ENCODE measurements at regions not wholly inside any gene's neighbourhood (a gene's known extent, or its start where the extent isn't known, plus 50 kb on each side); places are given as distances from the start of the nearest gene placed in this dataset.

GRCh38 chr16:87028481-87029320, 288.5 kb downstream of the C16orf95 start:
- intact Hi-C loops (cut with DNase I): no loop called here
- H3K4me3 ChIP-seq: no peak overlapping the region
- no peak for DNase-seq
- TF ChIP-seq CTCF (IDR thresholded peaks at IDR 0.05): no peak
- no peak overlapping the region for H3K27ac ChIP-seq
- no peaks in the 10 kb centered on the region for H3K36me3 ChIP-seq
- peaks cover 0 to 40% of the 10 kb centered on the region in 2 donors for H3K27me3 ChIP-seq
- ATAC-seq: no peak
- no peaks in the 10 kb centered on the region for H3K4me1 ChIP-seq
- H3K9me3 ChIP-seq: no peaks in the 10 kb centered on the region

- no peak for ATAC-seq
Measured at GRCh38 chr16:87032554-87032953, 284.6 kb downstream of the C16orf95 start.

GRCh38 chr16:87033021-87033471, 284.1 kb downstream of the C16orf95 start:
- TF ChIP-seq CTCF (IDR thresholded peaks at IDR 0.05): no peak
- DNase-seq (no peak), ATAC-seq (no peak)
- Histone ChIP-seq H3K4me3 (no peak overlapping the region), H3K27me3 (peaks cover 0 to 31% of the 10 kb centered on the region in 2 donors), H3K4me1 (no peaks in the 10 kb centered on the region), H3K9me3 (no peaks in the 10 kb centered on the region), H3K27ac (no peak overlapping the region), H3K36me3 (no peaks in the 10 kb centered on the region)
- intact Hi-C loops (cut with DNase I): no loop called here

More at GRCh38 chr16:87032554-87032953, 284.6 kb downstream of the C16orf95 start:
- Histone ChIP-seq H3K27ac (no peak overlapping the region), H3K27me3 (peaks cover 0 to 36% of the 10 kb centered on the region in 2 donors), H3K36me3 (no peaks in the 10 kb centered on the region), H3K4me3 (no peak overlapping the region), H3K4me1 (no peaks in the 10 kb centered on the region), H3K9me3 (no peaks in the 10 kb centered on the region)
- DNase-seq: no peak
- intact Hi-C loops (cut with DNase I): no loop called here
- TF ChIP-seq CTCF (IDR thresholded peaks at IDR 0.05): no peak

- TF ChIP-seq CTCF (IDR thresholded peaks at IDR 0.05): no peak
- intact Hi-C loops (cut with DNase I): no loop called here
- H3K4me1 ChIP-seq: no peaks in the 10 kb centered on the region
- H3K4me3 ChIP-seq: no peak overlapping the region
- no peaks in the 10 kb centered on the region for H3K36me3 ChIP-seq
- ATAC-seq (no peak), DNase-seq (no peak)
- H3K27me3 ChIP-seq: peaks cover 0 to 25% of the 10 kb centered on the region in 2 donors
- no peaks in the 10 kb centered on the region for H3K9me3 ChIP-seq
- no peak overlapping the region for H3K27ac ChIP-seq
Measured at GRCh38 chr16:87033541-87034300, 283.5 kb downstream of the C16orf95 start.

- no peaks in the 10 kb centered on the region for H3K9me3 ChIP-seq
- no peaks in the 10 kb centered on the region for H3K36me3 ChIP-seq
- no peak overlapping the region for H3K4me3 ChIP-seq
- H3K4me1 ChIP-seq: no peaks in the 10 kb centered on the region
- ATAC-seq (no peak), DNase-seq (no peak)
- no peak overlapping the region for H3K27ac ChIP-seq
- no peak for TF ChIP-seq CTCF (IDR thresholded peaks at IDR 0.05)
- H3K27me3 ChIP-seq: peaks cover 0 to 25% of the 10 kb centered on the region in 2 donors
- intact Hi-C loops (cut with DNase I): no loop called here
Measured at GRCh38 chr16:87034317-87034716, 282.9 kb downstream of the C16orf95 start.
